ENCODE measurements at regions not wholly inside any gene's neighbourhood (a gene's known extent, or its start where the extent isn't known, plus 50 kb on each side); places are given as distances from the start of the nearest gene placed in this dataset.

- TF ChIP-seq CTCF (optimal IDR thresholded peaks at IDR 0.05 in 1 of 3, IDR thresholded peaks at IDR 0.05 in 1 of 3, conservative IDR thresholded peaks at IDR 0.05 in 1 of 3; ENCODE audit: extremely low read depth in 1 of 3, insufficient read depth in 2 of 3, low read length in 3 of 3): peak in 1 of 3 experiments; percentile 4
- no peak for TF ChIP-seq EZH2 (IDR thresholded peaks at IDR 0.05; ENCODE audit: low read length)
These were observed 56.7 kb upstream of the CLINT1 start for GRCh38 chr5:157915638-157916037.

Measured in keratinocyte (primary cell).